Activated naive CD4-positive, alpha-beta T cell treated with anti-CD3 and anti-CD28 coated beads, Interleukin-2, amount 10 ng/mL, durations not matched to agents 7 days and 5 days (primary cell): ENCODE measurements at regions not wholly inside any gene's neighbourhood (a gene's known extent, or its start where the extent isn't known, plus 50 kb on each side); places are given as distances from the start of the nearest gene placed in this dataset.

Source experiments
- CTCF ChIA-PET: fragments of 350-600 bp; sonication (Branson Sonifier 250); formaldehyde crosslinking; loops from one replicate; lab custom pipeline; 2021; ENCODE audit warnings: antibody characterized with exemption; lab: Charles Lee
- DNase-seq: peaks from one replicate; pipeline ENCODE4 v3.0.0-alpha.2; 2020
- H3K27ac Mint-ChIP-seq: one replicate; pipeline ENCODE4 v1.8.0; 2021; ENCODE audit warnings: mild to moderate bottlenecking, moderate library complexity, mixed read lengths
- H3K27me3 Mint-ChIP-seq: one replicate; pipeline ENCODE4 v1.8.0; 2021; ENCODE audit warnings: mild to moderate bottlenecking, mixed read lengths
- H3K36me3 Mint-ChIP-seq: one replicate; pipeline ENCODE4 v1.8.0; 2021; ENCODE audit warnings: mixed read lengths
- H3K4me1 Mint-ChIP-seq: one replicate; pipeline ENCODE4 v1.8.0; 2021; ENCODE audit warnings: mixed read lengths
- H3K4me3 Mint-ChIP-seq: one replicate; pipeline ENCODE4 v1.8.0; 2021; ENCODE audit warnings: mild to moderate bottlenecking, moderate library complexity, mixed read lengths
- H3K9me3 Mint-ChIP-seq: one replicate; pipeline ENCODE4 v1.8.0; 2021; ENCODE audit warnings: mixed read lengths

GRCh38 chr6:56853541-56853940, 101.4 kb upstream of the BEND6 start:
- CTCF ChIA-PET = interaction anchor here (1.2 to 3.5 kb wide), 4 partner anchors 8 to 154 kb away, joined by 4 to 23 read pairs (median 4); no protein-coding TSS in a partner anchor
- H3K4me1 Mint-ChIP-seq = peaks cover 29% of the 10 kb centered on the region
- H3K4me3 Mint-ChIP-seq = no peak overlapping the region
- peaks cover 26% of the 10 kb centered on the region for H3K27me3 Mint-ChIP-seq
- no peak overlapping the region for H3K27ac Mint-ChIP-seq
- no peaks in the 10 kb centered on the region for H3K36me3 Mint-ChIP-seq
- no peaks in the 10 kb centered on the region for H3K9me3 Mint-ChIP-seq
- no peak for DNase-seq

- no peaks in the 10 kb centered on the region for H3K36me3 Mint-ChIP-seq
- H3K4me1 Mint-ChIP-seq = peaks cover 29% of the 10 kb centered on the region
- no peaks in the 10 kb centered on the region for H3K9me3 Mint-ChIP-seq
- no peak for DNase-seq
- peaks cover 22% of the 10 kb centered on the region for H3K27me3 Mint-ChIP-seq
- CTCF ChIA-PET = interaction anchor here (0.7 to 3.5 kb wide), 13 partner anchors 9 to 465 kb away, joined by 3 to 23 read pairs (median 4); partner anchors contain the start of gene PRIM2
- peak overlapping the region; percentile 39 for H3K27ac Mint-ChIP-seq
- no peak overlapping the region for H3K4me3 Mint-ChIP-seq
Measured at GRCh38 chr6:56852260-56853010, 102.5 kb upstream of the BEND6 start.

- H3K4me3 Mint-ChIP-seq = peak overlapping the region; percentile 62
- DNase-seq = peak; percentile 46
Measured at GRCh38 chr6:56851541-56852259, 103.2 kb upstream of the BEND6 start.

GRCh38 chr6:56851074-56851473, 103.8 kb upstream of the BEND6 start:
- H3K36me3 Mint-ChIP-seq = no peaks in the 10 kb centered on the region
- H3K27ac Mint-ChIP-seq = no peak overlapping the region
- H3K4me1 Mint-ChIP-seq = peaks cover 29% of the 10 kb centered on the region
- DNase-seq = no peak
- peak overlapping the region; percentile 62 for H3K4me3 Mint-ChIP-seq
- H3K9me3 Mint-ChIP-seq = no peaks in the 10 kb centered on the region
- CTCF ChIA-PET = interaction anchor here (0.6 to 3.5 kb wide), 19 partner anchors 10 to 466 kb away, joined by 3 to 23 read pairs (median 5); partner anchors contain the start of genes BEND6 and PRIM2
- H3K27me3 Mint-ChIP-seq = peaks cover 26% of the 10 kb centered on the region

More at GRCh38 chr6:56851541-56852259, 103.2 kb upstream of the BEND6 start:
- Mint-ChIP-seq H3K27me3 (peaks cover 24% of the 10 kb centered on the region), H3K9me3 (no peaks in the 10 kb centered on the region), H3K36me3 (no peaks in the 10 kb centered on the region), H3K27ac (peak overlapping the region; percentile 39), H3K4me1 (peaks cover 29% of the 10 kb centered on the region)
- CTCF ChIA-PET = interaction anchor here (0.6 to 3.5 kb wide), 20 partner anchors 10 to 465 kb away, joined by 3 to 23 read pairs (median 4); partner anchors contain the start of genes BEND6 and PRIM2

- no peak for DNase-seq
- Mint-ChIP-seq H3K27ac (no peak overlapping the region), H3K9me3 (no peaks in the 10 kb centered on the region), H3K4me3 (no peak overlapping the region), H3K36me3 (no peaks in the 10 kb centered on the region), H3K27me3 (peaks cover 25% of the 10 kb centered on the region), H3K4me1 (peaks cover 29% of the 10 kb centered on the region)
- CTCF ChIA-PET = interaction anchor here (0.8 to 3.5 kb wide), 9 partner anchors 9 to 466 kb away, joined by 3 to 23 read pairs (median 6); partner anchors contain the start of gene PRIM2
Measured at GRCh38 chr6:56850626-56851025, 104.3 kb upstream of the BEND6 start.

GRCh38 chr6:56849896-56850295, 105.0 kb upstream of the BEND6 start:
- no peak for DNase-seq
- Mint-ChIP-seq H3K36me3 (no peaks in the 10 kb centered on the region), H3K27me3 (peaks cover 27% of the 10 kb centered on the region), H3K27ac (no peak overlapping the region), H3K4me1 (peaks cover 29% of the 10 kb centered on the region), H3K9me3 (no peaks in the 10 kb centered on the region), H3K4me3 (no peak overlapping the region)
- CTCF ChIA-PET = interaction anchor here (1.1 kb wide), 1 partner anchor 53 kb away, joined by 3 read pairs; no protein-coding TSS in a partner anchor

GRCh38 chr6:56848105-56848504, 106.8 kb upstream of the BEND6 start:
- CTCF ChIA-PET = interaction anchor here (0.9 to 1.2 kb wide), 2 partner anchors 139 to 149 kb away, joined by 3 read pairs; no protein-coding TSS in a partner anchor
- Mint-ChIP-seq H3K36me3 (no peaks in the 10 kb centered on the region), H3K27ac (no peak overlapping the region), H3K4me3 (no peak overlapping the region), H3K4me1 (peaks cover 32% of the 10 kb centered on the region), H3K27me3 (peaks cover 40% of the 10 kb centered on the region), H3K9me3 (no peaks in the 10 kb centered on the region)
- no peak for DNase-seq

- CTCF ChIA-PET = no interaction called here
- no peak overlapping the region for H3K4me3 Mint-ChIP-seq
- H3K27ac Mint-ChIP-seq = no peak overlapping the region
- peaks cover 13% of the 10 kb centered on the region for H3K4me1 Mint-ChIP-seq
- no peaks in the 10 kb centered on the region for H3K36me3 Mint-ChIP-seq
- DNase-seq = no peak
- H3K27me3 Mint-ChIP-seq = peaks cover 42% of the 10 kb centered on the region
- H3K9me3 Mint-ChIP-seq = no peaks in the 10 kb centered on the region
Measured at GRCh38 chr6:56845032-56845431, 109.9 kb upstream of the BEND6 start.

- peaks cover 10% of the 10 kb centered on the region for H3K4me1 Mint-ChIP-seq
- no peaks in the 10 kb centered on the region for H3K36me3 Mint-ChIP-seq
- H3K27me3 Mint-ChIP-seq = peaks cover 48% of the 10 kb centered on the region
- peak overlapping the region; percentile 60 for H3K4me3 Mint-ChIP-seq
- no peak overlapping the region for H3K27ac Mint-ChIP-seq
- no peaks in the 10 kb centered on the region for H3K9me3 Mint-ChIP-seq
- CTCF ChIA-PET = interaction anchor here (1.0 kb wide), 2 partner anchors 12 to 134 kb away, joined by 3 to 4 read pairs; no protein-coding TSS in a partner anchor
- DNase-seq = peak; percentile 71
Measured at GRCh38 chr6:56843476-56844349, 111.2 kb upstream of the BEND6 start.

GRCh38 chr6:56842686-56843475, 112.0 kb upstream of the BEND6 start:
- CTCF ChIA-PET = no interaction called here
- no peaks in the 10 kb centered on the region for H3K36me3 Mint-ChIP-seq
- H3K27ac Mint-ChIP-seq = peak overlapping the region; percentile 67
- DNase-seq = peak; percentile 20
- H3K27me3 Mint-ChIP-seq = peaks cover 52% of the 10 kb centered on the region
- peak overlapping the region; percentile 85 for H3K4me3 Mint-ChIP-seq
- peaks cover 10% of the 10 kb centered on the region for H3K4me1 Mint-ChIP-seq
- no peaks in the 10 kb centered on the region for H3K9me3 Mint-ChIP-seq

- peaks cover 10% of the 10 kb centered on the region for H3K4me1 Mint-ChIP-seq
- no peak overlapping the region for H3K4me3 Mint-ChIP-seq
- H3K27ac Mint-ChIP-seq = no peak overlapping the region
- peaks cover 50% of the 10 kb centered on the region for H3K27me3 Mint-ChIP-seq
- CTCF ChIA-PET = interaction anchor here (1.2 to 1.6 kb wide), 2 partner anchors 9 to 31 kb away, joined by 3 to 8 read pairs; no protein-coding TSS in a partner anchor
- no peaks in the 10 kb centered on the region for H3K9me3 Mint-ChIP-seq
- no peak for DNase-seq
- no peaks in the 10 kb centered on the region for H3K36me3 Mint-ChIP-seq
Measured at GRCh38 chr6:56841751-56842150, 113.2 kb upstream of the BEND6 start.

- no peak overlapping the region for H3K27ac Mint-ChIP-seq
- H3K4me1 Mint-ChIP-seq = peaks cover 10% of the 10 kb centered on the region
- CTCF ChIA-PET = interaction anchor here (1.2 to 1.6 kb wide), 2 partner anchors 10 to 30 kb away, joined by 3 to 8 read pairs; no protein-coding TSS in a partner anchor
- no peaks in the 10 kb centered on the region for H3K36me3 Mint-ChIP-seq
- peaks cover 48% of the 10 kb centered on the region for H3K27me3 Mint-ChIP-seq
- no peaks in the 10 kb centered on the region for H3K9me3 Mint-ChIP-seq
- H3K4me3 Mint-ChIP-seq = no peak overlapping the region
- DNase-seq = no peak
Measured at GRCh38 chr6:56841381-56841749, 113.5 kb upstream of the BEND6 start.
